Upper lobe of left lung (tissue), 4 donors: ENCODE measurements at regions not wholly inside any gene's neighbourhood (a gene's known extent, or its start where the extent isn't known, plus 50 kb on each side); places are given as distances from the start of the nearest gene placed in this dataset.

Experiments used
- POLR2A ChIP-seq, 4 donors: fragments of 450-650 bp; IDR thresholded peaks; one replicate each; pipeline ENCODE4 v1.5.1; 2016 to 2017; ENCODE audit warnings: antibody characterized with exemption in 4 of 4, mild to moderate bottlenecking in 2 of 4
- TF ChIP-seq, protein P1 (sequence below), 6 experiments: fragments of 450-650 bp in 4 of 6; fragments of 200-600 bp in 2 of 6; sonication (generic) in 2 of 6; IDR thresholded peaks; one replicate each; pipeline ENCODE4 v1.5.1; 2016 to 2019; ENCODE audit warnings: antibody characterized with exemption in 6 of 6

DNA sequence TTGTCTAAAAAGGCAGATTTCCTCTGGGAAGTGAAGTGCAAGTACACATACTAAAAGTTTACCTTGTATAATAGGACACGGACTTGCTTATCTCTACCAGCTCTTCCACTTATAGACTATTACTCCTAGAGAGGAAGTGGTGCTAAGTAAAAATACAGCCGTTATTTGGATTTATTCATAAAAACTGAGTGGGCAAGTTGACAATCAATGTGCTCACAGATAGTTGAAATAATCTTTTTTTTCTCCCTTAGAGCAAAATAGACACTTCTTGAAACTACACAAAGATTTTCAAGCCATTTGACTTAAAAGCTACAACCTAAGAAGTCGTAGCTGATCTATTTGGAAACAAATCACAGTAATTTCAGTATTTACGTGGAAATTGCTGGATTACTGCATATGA, 2584.7 kb upstream of the PCDH20 start:
- TF ChIP-seq, protein P1, sequence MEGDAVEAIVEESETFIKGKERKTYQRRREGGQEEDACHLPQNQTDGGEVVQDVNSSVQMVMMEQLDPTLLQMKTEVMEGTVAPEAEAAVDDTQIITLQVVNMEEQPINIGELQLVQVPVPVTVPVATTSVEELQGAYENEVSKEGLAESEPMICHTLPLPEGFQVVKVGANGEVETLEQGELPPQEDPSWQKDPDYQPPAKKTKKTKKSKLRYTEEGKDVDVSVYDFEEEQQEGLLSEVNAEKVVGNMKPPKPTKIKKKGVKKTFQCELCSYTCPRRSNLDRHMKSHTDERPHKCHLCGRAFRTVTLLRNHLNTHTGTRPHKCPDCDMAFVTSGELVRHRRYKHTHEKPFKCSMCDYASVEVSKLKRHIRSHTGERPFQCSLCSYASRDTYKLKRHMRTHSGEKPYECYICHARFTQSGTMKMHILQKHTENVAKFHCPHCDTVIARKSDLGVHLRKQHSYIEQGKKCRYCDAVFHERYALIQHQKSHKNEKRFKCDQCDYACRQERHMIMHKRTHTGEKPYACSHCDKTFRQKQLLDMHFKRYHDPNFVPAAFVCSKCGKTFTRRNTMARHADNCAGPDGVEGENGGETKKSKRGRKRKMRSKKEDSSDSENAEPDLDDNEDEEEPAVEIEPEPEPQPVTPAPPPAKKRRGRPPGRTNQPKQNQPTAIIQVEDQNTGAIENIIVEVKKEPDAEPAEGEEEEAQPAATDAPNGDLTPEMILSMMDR (IDR thresholded peaks at IDR 0.05), result no peak
- no peak for TF ChIP-seq POLR2A (IDR thresholded peaks at IDR 0.05)
